ENCODE measurements at regions not wholly inside any gene's neighbourhood (a gene's known extent, or its start where the extent isn't known, plus 50 kb on each side); places are given as distances from the start of the nearest gene placed in this dataset.

DNA sequence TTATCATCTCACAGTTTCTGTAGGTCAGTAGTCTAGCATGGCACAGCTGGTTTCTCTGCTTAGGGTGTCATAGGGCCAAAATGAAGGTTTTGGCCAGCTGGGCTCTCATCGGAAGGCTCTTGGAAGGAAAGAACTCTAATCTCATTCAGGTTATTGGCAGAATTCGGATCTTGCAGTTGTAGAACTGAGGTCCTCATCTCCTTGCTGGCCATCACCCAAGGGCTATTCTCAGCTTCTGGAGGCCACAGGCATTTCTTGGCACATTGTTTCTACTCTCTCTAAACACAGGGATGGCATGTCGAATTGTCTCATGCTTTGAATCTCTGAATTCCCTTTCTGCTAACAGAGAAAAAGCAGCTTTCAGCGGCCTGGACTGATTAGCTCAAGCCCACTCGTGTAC, 258.0 kb upstream of the SMARCA2 start:
- Histone ChIP-seq H2AFZ (ENCODE audit: low read depth) (no peak overlapping the region), H3K27me3 (ENCODE audit: insufficient read depth) (no peaks in the 10 kb centered on the region), H3K4me1 (ENCODE audit: control insufficient read depth in 1 of 2, insufficient read depth in 2 of 2, low read depth in 1 of 2, low read length in 1 of 2) (no peaks in the 10 kb centered on the region), H3K27ac (ENCODE audit: low read depth in 2 of 2, low read length in 1 of 2) (no peak overlapping the region), H3K4me3 (ENCODE audit: low read depth in 2 of 2, low read length in 1 of 2) (no peak overlapping the region), H3K9me2 (no peaks in the 10 kb centered on the region), H3K36me3 (replicated peaks in 1 of 2; ENCODE audit: control insufficient read depth in 1 of 2, insufficient read depth in 2 of 2, low read length in 1 of 2) (no peaks in the 10 kb centered on the region), H3K4me2 (no peak overlapping the region), H4K20me1 (ENCODE audit: insufficient read depth) (no peaks in the 10 kb centered on the region), H3K79me2 (ENCODE audit: insufficient read depth) (no peaks in the 10 kb centered on the region), H3K9ac (no peak overlapping the region), H3K9me3 (no peaks in the 10 kb centered on the region), H3F3A (replicated peaks; ENCODE audit: insufficient read depth) (no peaks in the 10 kb centered on the region)
- DNase-seq = no peak
- CTCF ChIA-PET = no interaction called here
- POLR2A ChIA-PET = no interaction called here
- 16% methylated on average over 5 of the region's 5 CpGs for WGBS (ENCODE audit: low lambda C conversion rate)
- TF ChIP-seq RXRA (IDR thresholded peaks at IDR 0.05; ENCODE audit: borderline replicate concordance, low read depth) (no peak), ELF1 (IDR thresholded peaks at IDR 0.05) (no peak), FOSL2 (IDR thresholded peaks at IDR 0.05; ENCODE audit: borderline replicate concordance, low read depth) (no peak), TEAD4 (IDR thresholded peaks at IDR 0.05; ENCODE audit: borderline replicate concordance, insufficient read depth) (no peak), POLR2AphosphoS5 (IDR thresholded peaks at IDR 0.05; ENCODE audit: low read depth, low read length) (no peak), MXI1 (IDR thresholded peaks at IDR 0.05; ENCODE audit: low read depth, low read length) (no peak), SIN3A (IDR thresholded peaks at IDR 0.05; ENCODE audit: borderline replicate concordance, low read depth, low read length) (no peak), GATA2 (CRISPR knock-in tag; IDR thresholded peaks at IDR 0.05) (no peak), EP300 (IDR thresholded peaks at IDR 0.05; ENCODE audit: borderline replicate concordance in 1 of 2, low read depth in 1 of 2, low read length in 1 of 2) (no peak), JUND (IDR thresholded peaks at IDR 0.05) (no peak), NRF1 (IDR thresholded peaks at IDR 0.05; ENCODE audit: low read depth, low read length) (no peak), GABPA (IDR thresholded peaks at IDR 0.05; ENCODE audit: low read depth) (no peak), RAD21 (IDR thresholded peaks at IDR 0.05; ENCODE audit: low read length) (no peak)
- TF ChIP-seq, protein P1, sequence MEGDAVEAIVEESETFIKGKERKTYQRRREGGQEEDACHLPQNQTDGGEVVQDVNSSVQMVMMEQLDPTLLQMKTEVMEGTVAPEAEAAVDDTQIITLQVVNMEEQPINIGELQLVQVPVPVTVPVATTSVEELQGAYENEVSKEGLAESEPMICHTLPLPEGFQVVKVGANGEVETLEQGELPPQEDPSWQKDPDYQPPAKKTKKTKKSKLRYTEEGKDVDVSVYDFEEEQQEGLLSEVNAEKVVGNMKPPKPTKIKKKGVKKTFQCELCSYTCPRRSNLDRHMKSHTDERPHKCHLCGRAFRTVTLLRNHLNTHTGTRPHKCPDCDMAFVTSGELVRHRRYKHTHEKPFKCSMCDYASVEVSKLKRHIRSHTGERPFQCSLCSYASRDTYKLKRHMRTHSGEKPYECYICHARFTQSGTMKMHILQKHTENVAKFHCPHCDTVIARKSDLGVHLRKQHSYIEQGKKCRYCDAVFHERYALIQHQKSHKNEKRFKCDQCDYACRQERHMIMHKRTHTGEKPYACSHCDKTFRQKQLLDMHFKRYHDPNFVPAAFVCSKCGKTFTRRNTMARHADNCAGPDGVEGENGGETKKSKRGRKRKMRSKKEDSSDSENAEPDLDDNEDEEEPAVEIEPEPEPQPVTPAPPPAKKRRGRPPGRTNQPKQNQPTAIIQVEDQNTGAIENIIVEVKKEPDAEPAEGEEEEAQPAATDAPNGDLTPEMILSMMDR (IDR thresholded peaks at IDR 0.05) = no peak

DNA sequence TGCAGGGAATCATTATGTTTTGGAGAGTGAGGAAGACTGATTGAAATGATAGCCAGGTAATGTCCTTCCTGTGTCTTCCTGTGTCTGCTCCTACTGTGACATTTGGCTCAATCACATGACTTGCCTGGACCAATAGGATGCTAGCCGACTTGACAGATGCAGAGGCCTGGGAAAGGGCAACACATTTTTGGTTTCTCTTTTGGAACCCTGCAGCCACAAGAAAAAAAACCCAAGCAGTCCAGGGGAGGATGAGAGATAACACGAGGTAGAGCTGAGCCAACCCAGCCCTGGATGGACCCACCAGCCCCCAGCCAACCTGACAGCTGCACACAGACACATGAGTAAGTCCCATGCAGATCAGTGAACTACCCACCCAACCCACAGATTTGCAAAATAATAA, 256.1 kb upstream of the SMARCA2 start:
- Histone ChIP-seq H3F3A (replicated peaks; ENCODE audit: insufficient read depth) (no peaks in the 10 kb centered on the region), H3K4me3 (ENCODE audit: low read depth in 2 of 2, low read length in 1 of 2) (no peak overlapping the region), H3K27me3 (ENCODE audit: insufficient read depth) (no peaks in the 10 kb centered on the region), H3K79me2 (ENCODE audit: insufficient read depth) (no peaks in the 10 kb centered on the region), H3K27ac (ENCODE audit: low read depth in 2 of 2, low read length in 1 of 2) (no peak overlapping the region), H4K20me1 (ENCODE audit: insufficient read depth) (no peaks in the 10 kb centered on the region), H3K36me3 (replicated peaks in 1 of 2; ENCODE audit: control insufficient read depth in 1 of 2, insufficient read depth in 2 of 2, low read length in 1 of 2) (no peaks in the 10 kb centered on the region), H3K9me3 (no peaks in the 10 kb centered on the region), H3K9ac (no peak overlapping the region), H3K4me2 (no peak overlapping the region), H3K4me1 (ENCODE audit: control insufficient read depth in 1 of 2, insufficient read depth in 2 of 2, low read depth in 1 of 2, low read length in 1 of 2) (no peaks in the 10 kb centered on the region), H3K9me2 (no peaks in the 10 kb centered on the region), H2AFZ (ENCODE audit: low read depth) (no peak overlapping the region)
- DNase-seq = no peak
- TF ChIP-seq YY1 (IDR thresholded peaks at IDR 0.05; ENCODE audit: low read depth) (no peak), REST (IDR thresholded peaks at IDR 0.05; ENCODE audit: low read depth, low read length) (no peak), MXI1 (IDR thresholded peaks at IDR 0.05; ENCODE audit: low read depth, low read length) (no peak), SIN3A (IDR thresholded peaks at IDR 0.05; ENCODE audit: borderline replicate concordance, low read depth, low read length) (no peak), USF1 (IDR thresholded peaks at IDR 0.05; ENCODE audit: borderline replicate concordance, low read depth) (no peak), SMC3 (IDR thresholded peaks at IDR 0.05; ENCODE audit: low read depth, low read length) (no peak), GABPA (IDR thresholded peaks at IDR 0.05; ENCODE audit: low read depth) (no peak), CHD2 (IDR thresholded peaks at IDR 0.05; ENCODE audit: low read length, partially characterized antibody) (no peak), MAX (IDR thresholded peaks at IDR 0.05; ENCODE audit: low read depth) (no peak)
- TF ChIP-seq, protein P2, sequence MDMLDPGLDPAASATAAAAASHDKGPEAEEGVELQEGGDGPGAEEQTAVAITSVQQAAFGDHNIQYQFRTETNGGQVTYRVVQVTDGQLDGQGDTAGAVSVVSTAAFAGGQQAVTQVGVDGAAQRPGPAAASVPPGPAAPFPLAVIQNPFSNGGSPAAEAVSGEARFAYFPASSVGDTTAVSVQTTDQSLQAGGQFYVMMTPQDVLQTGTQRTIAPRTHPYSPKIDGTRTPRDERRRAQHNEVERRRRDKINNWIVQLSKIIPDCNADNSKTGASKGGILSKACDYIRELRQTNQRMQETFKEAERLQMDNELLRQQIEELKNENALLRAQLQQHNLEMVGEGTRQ (IDR thresholded peaks at IDR 0.05; ENCODE audit: borderline replicate concordance, low read depth, low read length) = no peak
- TF ChIP-seq, protein P3, sequence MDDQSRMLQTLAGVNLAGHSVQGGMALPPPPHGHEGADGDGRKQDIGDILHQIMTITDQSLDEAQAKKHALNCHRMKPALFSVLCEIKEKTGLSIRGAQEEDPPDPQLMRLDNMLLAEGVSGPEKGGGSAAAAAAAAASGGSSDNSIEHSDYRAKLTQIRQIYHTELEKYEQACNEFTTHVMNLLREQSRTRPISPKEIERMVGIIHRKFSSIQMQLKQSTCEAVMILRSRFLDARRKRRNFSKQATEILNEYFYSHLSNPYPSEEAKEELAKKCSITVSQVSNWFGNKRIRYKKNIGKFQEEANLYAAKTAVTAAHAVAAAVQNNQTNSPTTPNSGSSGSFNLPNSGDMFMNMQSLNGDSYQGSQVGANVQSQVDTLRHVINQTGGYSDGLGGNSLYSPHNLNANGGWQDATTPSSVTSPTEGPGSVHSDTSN (IDR thresholded peaks at IDR 0.05) = no peak
- 0% methylated on average over 2 of the region's 2 CpGs for WGBS (ENCODE audit: low lambda C conversion rate)
- ChIA-PET POLR2A (no interaction called here), CTCF (no interaction called here)
